DND-41 (cell line): ENCODE measurements at regions not wholly inside any gene's neighbourhood (a gene's known extent, or its start where the extent isn't known, plus 50 kb on each side); places are given as distances from the start of the nearest gene placed in this dataset.
A peak's percentile ranks its signal among the peaks of the same experiment; 100 is the strongest.

Source experiments
- ATAC-seq: fragments of 200-7000 bp; cut with Tn5 transposase; 3 replicates; pipeline ENCODE4 v1.9.1; 2021; ENCODE audit warnings: low read depth; ENCODE audit not compliant: insufficient read depth
- DNase-seq: peaks from one replicate; pipeline ENCODE4 v3.0.0-alpha.2; 2020
- H2AFZ ChIP-seq: 2 replicates; pipeline ENCODE4 v1.6.0; 2012; ENCODE audit warnings: low read depth, low read length
- H3K27ac ChIP-seq: 2 replicates; pipeline ENCODE4 v1.5.1; 2012; ENCODE audit warnings: low read length, inconsistent platforms
- H3K27me3 ChIP-seq: fragments of 200-600 bp; sonication (generic); 2 replicates; pipeline ENCODE4 v1.6.0; 2012; ENCODE audit warnings: low read length, mild to moderate bottlenecking, inconsistent platforms; ENCODE audit not compliant: insufficient read depth, poor library complexity
- H3K36me3 ChIP-seq: 2 replicates; pipeline ENCODE4 v1.5.1; 2012; ENCODE audit warnings: low read length, inconsistent platforms; ENCODE audit not compliant: insufficient read depth
- H3K4me1 ChIP-seq: 2 replicates; pipeline ENCODE4 v1.5.1; 2012; ENCODE audit warnings: mild to moderate bottlenecking, low read length; ENCODE audit not compliant: insufficient read depth
- H3K4me2 ChIP-seq: 2 replicates; pipeline ENCODE4 v1.6.0; 2012; ENCODE audit warnings: mild to moderate bottlenecking, moderate library complexity, low read length, inconsistent platforms; ENCODE audit not compliant: insufficient read depth
- H3K4me3 ChIP-seq, 2 experiments: fragments of 200-600 bp in 1 of 2; shearing (Covaris generic) in 1 of 2; 2 replicates each; pipeline ENCODE4 v1.5.1; 2012 to 2016; ENCODE audit warnings: inconsistent platforms in 2 of 2, low read length in 2 of 2, mild to moderate bottlenecking in 2 of 2, low read depth in 1 of 2, moderate library complexity in 1 of 2
- H3K79me2 ChIP-seq: 2 replicates; pipeline ENCODE4 v1.6.0; 2012; ENCODE audit warnings: low read length, inconsistent platforms; ENCODE audit not compliant: insufficient read depth
- H3K9ac ChIP-seq: 2 replicates; pipeline ENCODE4 v1.6.0; 2012; ENCODE audit warnings: low read depth, mild to moderate bottlenecking, inconsistent platforms, low read length, moderate library complexity
- H3K9me3 ChIP-seq: 2 replicates; pipeline ENCODE4 v1.5.1; 2012; ENCODE audit warnings: low read length, moderate library complexity, mild to moderate bottlenecking, inconsistent platforms; ENCODE audit not compliant: insufficient read depth, severe bottlenecking
- H4K20me1 ChIP-seq: 2 replicates; pipeline ENCODE4 v1.6.0; 2012; ENCODE audit warnings: low read length; ENCODE audit not compliant: insufficient read depth
- CTCF ChIP-seq: IDR thresholded peaks from 2 replicates; pipeline ENCODE4 v1.5.1; 2012; ENCODE audit warnings: borderline replicate concordance, low read length, moderate library complexity, mild to moderate bottlenecking; ENCODE audit not compliant: poor library complexity, severe bottlenecking; ENCODE audit errors: extremely low read depth
- EZH2 ChIP-seq: IDR thresholded peaks from 3 replicates; pipeline ENCODE4 v1.6.1; 2012; ENCODE audit warnings: borderline replicate concordance, low read depth, mild to moderate bottlenecking, moderate library complexity, low read length, inconsistent platforms; ENCODE audit not compliant: severe bottlenecking

- ATAC-seq (no peak), DNase-seq (no peak)
- Histone ChIP-seq H3K79me2 (no peaks in the 10 kb centered on the region), H3K27me3 (no peaks in the 10 kb centered on the region), H3K4me2 (no peak overlapping the region), H3K4me3 (no peak overlapping the region), H3K9me3 (no peaks in the 10 kb centered on the region), H4K20me1 (no peaks in the 10 kb centered on the region), H3K9ac (no peak overlapping the region), H3K27ac (no peak overlapping the region), H3K4me1 (no peaks in the 10 kb centered on the region), H2AFZ (no peak overlapping the region), H3K36me3 (no peaks in the 10 kb centered on the region)
- TF ChIP-seq CTCF (no peak), EZH2 (no peak)
These were observed 559.4 kb upstream of the PCDH20 start for GRCh38 chr13:61975001-61975400.

GRCh38 chr13:61965756-61966155 is 550.1 kb upstream of the PCDH20 start:
- Histone ChIP-seq H2AFZ (no peak overlapping the region), H3K27me3 (no peaks in the 10 kb centered on the region), H3K27ac (no peak overlapping the region), H3K79me2 (no peaks in the 10 kb centered on the region), H3K9ac (no peak overlapping the region), H3K9me3 (no peaks in the 10 kb centered on the region), H4K20me1 (no peaks in the 10 kb centered on the region), H3K36me3 (no peaks in the 10 kb centered on the region), H3K4me1 (no peaks in the 10 kb centered on the region), H3K4me3 (no peak overlapping the region), H3K4me2 (no peak overlapping the region)
- no peak for DNase-seq
- TF ChIP-seq CTCF (no peak), EZH2 (no peak)
- ATAC-seq = no peak

- TF ChIP-seq CTCF (no peak), EZH2 (no peak)
- no peak overlapping the region for H3K4me3 ChIP-seq
- H3K4me1 ChIP-seq = no peaks in the 10 kb centered on the region
- no peak overlapping the region for H3K9ac ChIP-seq
- no peaks in the 10 kb centered on the region for H3K27me3 ChIP-seq
- DNase-seq (no peak), ATAC-seq (no peak)
- H4K20me1 ChIP-seq = no peaks in the 10 kb centered on the region
- no peak overlapping the region for H3K4me2 ChIP-seq
- H3K36me3 ChIP-seq = no peaks in the 10 kb centered on the region
- H2AFZ ChIP-seq = no peak overlapping the region
- no peak overlapping the region for H3K27ac ChIP-seq
- H3K9me3 ChIP-seq = no peaks in the 10 kb centered on the region
- no peaks in the 10 kb centered on the region for H3K79me2 ChIP-seq
These were observed 545.3 kb upstream of the PCDH20 start for GRCh38 chr13:61960981-61961380.

- DNase-seq (no peak), ATAC-seq (no peak)
- Histone ChIP-seq H4K20me1 (no peaks in the 10 kb centered on the region), H3K4me1 (no peaks in the 10 kb centered on the region), H3K9me3 (no peaks in the 10 kb centered on the region), H3K27ac (no peak overlapping the region), H3K36me3 (no peaks in the 10 kb centered on the region), H3K9ac (no peak overlapping the region), H3K27me3 (no peaks in the 10 kb centered on the region), H3K4me2 (no peak overlapping the region), H2AFZ (no peak overlapping the region), H3K79me2 (no peaks in the 10 kb centered on the region), H3K4me3 (no peak overlapping the region)
- no peak for TF ChIP-seq EZH2
- peak; percentile 32 for TF ChIP-seq CTCF
These were observed 538.4 kb upstream of the PCDH20 start for GRCh38 chr13:61954092-61954491.
